ENCODE measurements at regions not wholly inside any gene's neighbourhood (a gene's known extent, or its start where the extent isn't known, plus 50 kb on each side); places are given as distances from the start of the nearest gene placed in this dataset.

DNA sequence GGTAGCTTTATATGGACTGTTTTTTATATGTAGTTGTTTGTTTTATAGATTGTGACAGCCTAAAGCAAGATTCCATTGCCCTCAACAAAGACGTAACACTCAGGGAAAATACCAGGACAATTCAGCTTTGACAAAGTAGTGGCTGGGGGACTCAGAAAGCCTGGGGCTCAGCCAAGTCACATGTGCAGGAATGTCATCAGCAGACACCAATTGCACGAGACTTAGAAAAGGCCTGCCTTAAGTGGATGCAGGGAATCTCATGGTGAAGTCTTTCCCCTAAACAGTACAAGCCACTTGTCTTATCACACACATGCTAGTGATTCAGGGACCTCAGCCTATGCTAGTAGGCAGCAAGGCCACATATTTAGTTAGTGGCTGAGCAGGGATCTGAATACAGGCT, 381.8 kb upstream of the THBS1 start:
- TF ChIP-seq, protein P1, sequence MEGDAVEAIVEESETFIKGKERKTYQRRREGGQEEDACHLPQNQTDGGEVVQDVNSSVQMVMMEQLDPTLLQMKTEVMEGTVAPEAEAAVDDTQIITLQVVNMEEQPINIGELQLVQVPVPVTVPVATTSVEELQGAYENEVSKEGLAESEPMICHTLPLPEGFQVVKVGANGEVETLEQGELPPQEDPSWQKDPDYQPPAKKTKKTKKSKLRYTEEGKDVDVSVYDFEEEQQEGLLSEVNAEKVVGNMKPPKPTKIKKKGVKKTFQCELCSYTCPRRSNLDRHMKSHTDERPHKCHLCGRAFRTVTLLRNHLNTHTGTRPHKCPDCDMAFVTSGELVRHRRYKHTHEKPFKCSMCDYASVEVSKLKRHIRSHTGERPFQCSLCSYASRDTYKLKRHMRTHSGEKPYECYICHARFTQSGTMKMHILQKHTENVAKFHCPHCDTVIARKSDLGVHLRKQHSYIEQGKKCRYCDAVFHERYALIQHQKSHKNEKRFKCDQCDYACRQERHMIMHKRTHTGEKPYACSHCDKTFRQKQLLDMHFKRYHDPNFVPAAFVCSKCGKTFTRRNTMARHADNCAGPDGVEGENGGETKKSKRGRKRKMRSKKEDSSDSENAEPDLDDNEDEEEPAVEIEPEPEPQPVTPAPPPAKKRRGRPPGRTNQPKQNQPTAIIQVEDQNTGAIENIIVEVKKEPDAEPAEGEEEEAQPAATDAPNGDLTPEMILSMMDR (IDR thresholded peaks at IDR 0.05): no peak

DNA sequence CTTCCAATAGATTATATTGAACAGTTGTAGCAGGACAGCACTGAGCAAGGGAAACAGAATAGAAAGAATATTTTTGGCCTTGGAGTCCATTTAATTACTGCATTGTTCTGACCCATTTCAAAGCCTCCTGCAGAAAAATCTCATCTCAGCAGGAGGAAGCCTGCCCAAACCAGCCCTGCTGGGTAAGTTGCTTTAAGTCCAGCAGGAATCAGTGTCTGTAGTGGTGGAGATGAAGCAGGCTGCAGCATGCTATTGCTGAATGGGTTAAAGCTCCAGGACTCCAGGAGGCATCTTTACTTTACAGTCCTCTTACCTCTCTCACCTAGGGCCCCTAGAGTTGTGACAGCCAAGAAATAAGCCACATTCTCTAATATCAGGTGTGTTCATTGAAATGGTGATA, 380.3 kb upstream of the THBS1 start:
- TF ChIP-seq, protein P1 (IDR thresholded peaks at IDR 0.05): no peak

DNA sequence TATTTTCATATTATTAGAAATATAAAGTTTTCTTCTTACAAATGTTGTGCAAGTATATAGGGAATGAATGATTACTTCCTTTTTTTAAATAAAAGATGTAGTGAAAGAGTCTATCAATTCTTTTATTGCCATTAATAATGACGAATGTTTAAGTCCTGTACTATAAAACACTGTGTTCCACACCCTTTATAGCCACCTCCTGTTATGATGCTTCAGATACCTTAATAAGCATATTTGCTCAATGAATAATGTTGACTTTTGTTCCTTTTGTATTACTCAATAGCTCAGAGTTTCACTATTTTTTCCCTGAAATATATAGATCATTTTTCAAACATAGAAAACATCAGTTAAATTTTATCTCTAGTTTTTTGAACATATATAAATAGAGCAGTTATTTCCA, 378.2 kb upstream of the THBS1 start:
- TF ChIP-seq, protein P1 (IDR thresholded peaks at IDR 0.05): no peak

DNA sequence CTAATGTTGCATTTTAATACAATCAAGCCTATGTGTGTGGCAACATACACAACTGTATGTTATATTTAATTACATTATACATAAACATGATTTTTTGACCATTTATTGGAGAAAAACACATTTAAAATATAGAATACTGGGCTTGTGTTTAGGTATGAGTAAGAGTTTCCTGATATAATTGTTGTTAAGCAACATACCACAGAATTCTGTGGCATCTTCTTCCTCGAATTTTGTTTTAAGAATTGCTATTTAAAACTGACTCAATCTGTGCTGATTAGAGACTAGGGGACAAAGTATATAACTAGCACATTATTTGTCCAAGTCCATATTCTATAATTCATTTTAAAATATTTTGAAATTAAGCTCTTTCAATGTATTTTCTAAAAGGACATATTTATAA, 376.8 kb upstream of the THBS1 start:
- TF ChIP-seq, protein P1 (IDR thresholded peaks at IDR 0.05): no peak

DNA sequence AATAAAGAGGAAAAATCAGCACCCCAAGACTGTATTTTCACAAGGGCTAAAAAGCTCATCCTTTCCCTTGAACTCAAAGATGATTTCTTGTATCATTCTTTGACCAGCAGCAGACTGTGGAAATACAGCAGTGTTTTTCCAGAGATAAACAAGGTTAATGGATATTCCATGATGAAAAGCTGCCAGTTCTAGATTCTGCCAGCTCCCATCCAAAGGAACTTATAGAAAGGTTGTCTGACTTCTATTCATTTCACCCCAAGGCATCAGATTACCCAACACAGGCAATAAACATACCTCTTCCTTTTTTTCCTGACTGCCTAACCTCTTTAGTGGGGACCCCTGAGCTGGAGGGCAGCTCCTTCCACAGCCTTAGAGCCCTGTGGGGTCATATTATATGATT, 375.8 kb upstream of the THBS1 start:
- TF ChIP-seq, protein P1 (IDR thresholded peaks at IDR 0.05): no peak

DNA sequence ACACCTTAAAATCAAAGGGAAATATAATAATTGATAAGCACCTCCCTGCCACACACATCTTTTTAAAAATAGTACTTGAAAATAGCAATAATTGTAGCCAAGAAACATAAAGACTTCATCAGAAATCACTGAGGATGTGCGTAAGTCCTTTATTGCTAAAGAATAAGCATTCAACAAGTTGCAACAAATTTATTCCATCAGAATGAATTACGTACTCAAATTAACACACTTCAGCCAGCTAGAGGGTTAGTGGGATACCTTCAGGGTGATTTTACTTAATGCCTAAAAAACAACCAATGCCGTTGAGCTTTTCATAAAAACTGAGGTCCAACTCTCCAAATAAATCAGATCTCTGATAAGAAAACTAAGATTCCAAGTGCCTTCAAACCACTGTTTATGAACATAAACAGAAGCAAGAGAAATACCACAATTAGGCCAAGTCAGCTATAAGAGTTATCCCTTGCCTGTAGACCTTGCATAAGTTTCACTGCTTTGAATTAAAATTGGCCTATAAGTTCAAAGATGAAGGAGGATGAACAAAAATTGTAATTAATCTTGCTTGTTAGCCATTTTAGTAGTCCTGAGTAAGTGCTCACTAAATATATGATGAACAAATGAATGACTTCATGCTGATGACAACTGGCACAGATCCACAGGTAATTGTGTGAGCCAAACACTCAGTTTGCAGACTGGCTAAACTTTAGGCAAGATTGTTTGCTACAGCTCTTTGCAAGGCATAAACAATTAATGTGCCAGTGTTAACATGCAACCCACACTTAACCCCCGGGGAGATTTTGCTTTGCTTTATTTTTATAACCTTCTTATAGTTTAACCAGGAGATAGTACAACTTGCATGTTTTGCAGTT, 375.1 kb upstream of the THBS1 start:
- TF ChIP-seq, protein P1 (IDR thresholded peaks at IDR 0.05): no peak

DNA sequence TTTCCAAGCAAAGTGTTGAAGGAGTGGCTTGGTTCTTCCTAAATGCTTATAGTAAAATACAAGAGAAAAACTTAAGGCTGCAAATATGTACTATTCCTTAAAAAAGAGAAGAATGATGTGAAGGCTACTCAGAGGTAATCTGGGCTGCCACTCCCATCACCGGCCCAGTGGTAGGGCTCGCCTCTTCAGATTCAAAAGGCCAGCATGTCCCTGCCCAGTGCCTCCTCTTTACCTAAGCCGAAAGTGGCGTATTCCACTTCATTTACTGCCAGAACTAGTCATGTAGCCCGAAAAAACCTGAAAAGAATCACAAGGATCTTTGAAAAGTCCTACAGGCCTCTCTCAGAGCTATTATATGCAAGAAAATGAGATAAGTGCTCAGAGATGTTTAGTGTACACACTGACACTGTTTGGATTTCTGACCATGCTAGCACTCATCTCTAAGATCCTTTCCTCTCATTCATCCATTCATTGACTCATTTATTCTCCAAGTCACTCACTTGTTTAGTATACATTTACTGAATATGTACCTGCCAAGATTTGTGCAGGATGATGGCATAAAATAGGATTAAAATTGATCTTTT, 373.3 kb upstream of the THBS1 start:
- TF ChIP-seq, protein P1 (IDR thresholded peaks at IDR 0.05): no peak

All from LNCAP (cell line).